A673 (cell line): ENCODE measurements at regions not wholly inside any gene's neighbourhood (a gene's known extent, or its start where the extent isn't known, plus 50 kb on each side); places are given as distances from the start of the nearest gene placed in this dataset.

ENCODE experiments used
- BruUV-seq: library from RNA; stranded (reverse); fragments of 400-500 nt; replicated peaks from 2 replicates; lab custom pipeline; 2021; lab: Mats Ljungman, UMichigan
- CTCF ChIA-PET: fragments of 300-600 bp; sonication (Branson Sonifier 250); formaldehyde crosslinking; loops from one replicate; lab custom pipeline; 2022; ENCODE audit warnings: antibody characterized with exemption; lab: Charles Lee
- POLR2A ChIA-PET: fragments of 300-600 bp; sonication (Branson Sonifier 250); formaldehyde crosslinking; loops from one replicate; lab custom pipeline; 2022; ENCODE audit warnings: antibody characterized with exemption; ENCODE audit not compliant: low non-redundant PET; lab: Charles Lee
- DNase-seq: peaks from one replicate; pipeline ENCODE4 v3.0.0-alpha.2; 2015; ENCODE audit warnings: low spot score
- H3K27ac ChIP-seq: fragments of 200-600 bp; sonication (generic); 2 replicates; pipeline ENCODE4 v1.5.1; 2016; ENCODE audit warnings: mixed run types, low read depth, mild to moderate bottlenecking, mixed read lengths, antibody characterized with exemption, low read length; ENCODE audit not compliant: poor library complexity, severe bottlenecking
- H3K27me3 ChIP-seq: fragments of 200-600 bp; sonication (generic); replicated peaks from 2 replicates; pipeline ENCODE4 v1.6.1; 2017; ENCODE audit warnings: mixed run types, low read depth, mild to moderate bottlenecking, mixed read lengths, antibody characterized with exemption, low read length; ENCODE audit not compliant: insufficient read depth, poor library complexity
- H3K36me3 ChIP-seq: fragments of 200-600 bp; sonication (generic); 2 replicates; pipeline ENCODE4 v1.6.1; 2016; ENCODE audit warnings: mixed run types, mild to moderate bottlenecking, mixed read lengths, antibody characterized with exemption, low read length; ENCODE audit not compliant: insufficient read depth, poor library complexity, severe bottlenecking
- H3K4me1 ChIP-seq: fragments of 200-600 bp; sonication (generic); 2 replicates; pipeline ENCODE4 v1.6.1; 2017; ENCODE audit warnings: mixed run types, mild to moderate bottlenecking, mixed read lengths, antibody characterized with exemption, low read length; ENCODE audit not compliant: insufficient read depth, poor library complexity, severe bottlenecking
- H3K4me3 ChIP-seq: fragments of 200-600 bp; sonication (generic); 2 replicates; pipeline ENCODE4 v1.5.1; 2016; ENCODE audit warnings: low read depth, mixed run types, mild to moderate bottlenecking, mixed read lengths, low read length; ENCODE audit not compliant: poor library complexity, severe bottlenecking
- H3K9me3 ChIP-seq: fragments of 200-600 bp; sonication (generic); 2 replicates; pipeline ENCODE4 v1.6.1; 2016; ENCODE audit warnings: mixed run types, low read depth, mild to moderate bottlenecking, mixed read lengths, antibody characterized with exemption, low read length; ENCODE audit not compliant: poor library complexity, severe bottlenecking
- EZH2 ChIP-seq: fragments of 200-600 bp; sonication (generic); IDR thresholded peaks from 2 replicates; pipeline ENCODE4 v1.6.1; 2017; ENCODE audit warnings: borderline replicate concordance, low read depth, mild to moderate bottlenecking, mixed read lengths, antibody characterized with exemption, low read length; ENCODE audit not compliant: poor library complexity, severe bottlenecking
- intact Hi-C: fragments of 100-400 bp; cut with micrococcal nuclease; formaldehyde crosslinking; loops from one replicate; pipeline ENCODE4 v1.10.0; 2022; ENCODE audit not compliant: unreplicated experiment
- TF ChIP-seq, protein P1 (sequence below): fragments of 300-800, 200-600 bp; sonication (generic); conservative IDR thresholded peaks from 2 replicates; pipeline ENCODE4 v1.5.1; 2017; ENCODE audit warnings: low read depth, mild to moderate bottlenecking, antibody characterized with exemption, low read length, moderate library complexity, mixed read lengths

DNA sequence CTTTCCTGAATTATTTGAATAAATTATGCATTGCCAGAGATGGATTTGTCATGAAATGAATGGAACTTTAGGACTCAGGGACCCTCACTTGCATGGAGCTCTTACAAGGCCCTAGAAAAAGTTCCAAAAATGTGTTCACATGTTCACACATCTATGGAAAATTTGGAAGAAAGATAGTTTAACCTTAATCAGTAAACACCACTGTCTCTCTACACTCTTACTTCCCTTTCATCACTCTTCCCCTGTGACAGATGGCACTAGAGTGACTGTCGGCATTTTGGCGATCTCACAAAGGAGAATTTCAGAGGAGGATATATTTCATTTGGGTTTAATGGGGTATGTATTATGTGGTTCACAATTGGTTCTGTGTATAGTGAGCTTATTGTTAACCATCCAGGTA lies 600.8 kb downstream of the IGSF11 start:
- Histone ChIP-seq H3K27ac (no peak overlapping the region), H3K4me3 (no peak overlapping the region), H3K9me3 (no peaks in the 10 kb centered on the region), H3K4me1 (no peaks in the 10 kb centered on the region), H3K36me3 (no peaks in the 10 kb centered on the region), H3K27me3 (no peaks in the 10 kb centered on the region)
- TF ChIP-seq EZH2: no peak
- TF ChIP-seq, protein P1, sequence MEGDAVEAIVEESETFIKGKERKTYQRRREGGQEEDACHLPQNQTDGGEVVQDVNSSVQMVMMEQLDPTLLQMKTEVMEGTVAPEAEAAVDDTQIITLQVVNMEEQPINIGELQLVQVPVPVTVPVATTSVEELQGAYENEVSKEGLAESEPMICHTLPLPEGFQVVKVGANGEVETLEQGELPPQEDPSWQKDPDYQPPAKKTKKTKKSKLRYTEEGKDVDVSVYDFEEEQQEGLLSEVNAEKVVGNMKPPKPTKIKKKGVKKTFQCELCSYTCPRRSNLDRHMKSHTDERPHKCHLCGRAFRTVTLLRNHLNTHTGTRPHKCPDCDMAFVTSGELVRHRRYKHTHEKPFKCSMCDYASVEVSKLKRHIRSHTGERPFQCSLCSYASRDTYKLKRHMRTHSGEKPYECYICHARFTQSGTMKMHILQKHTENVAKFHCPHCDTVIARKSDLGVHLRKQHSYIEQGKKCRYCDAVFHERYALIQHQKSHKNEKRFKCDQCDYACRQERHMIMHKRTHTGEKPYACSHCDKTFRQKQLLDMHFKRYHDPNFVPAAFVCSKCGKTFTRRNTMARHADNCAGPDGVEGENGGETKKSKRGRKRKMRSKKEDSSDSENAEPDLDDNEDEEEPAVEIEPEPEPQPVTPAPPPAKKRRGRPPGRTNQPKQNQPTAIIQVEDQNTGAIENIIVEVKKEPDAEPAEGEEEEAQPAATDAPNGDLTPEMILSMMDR: no peak
- ChIA-PET POLR2A (no interaction called here), CTCF (no interaction called here)
- intact Hi-C loops: no loop called here
- no peak for DNase-seq
- no TSS peak for BruUV-seq

DNA sequence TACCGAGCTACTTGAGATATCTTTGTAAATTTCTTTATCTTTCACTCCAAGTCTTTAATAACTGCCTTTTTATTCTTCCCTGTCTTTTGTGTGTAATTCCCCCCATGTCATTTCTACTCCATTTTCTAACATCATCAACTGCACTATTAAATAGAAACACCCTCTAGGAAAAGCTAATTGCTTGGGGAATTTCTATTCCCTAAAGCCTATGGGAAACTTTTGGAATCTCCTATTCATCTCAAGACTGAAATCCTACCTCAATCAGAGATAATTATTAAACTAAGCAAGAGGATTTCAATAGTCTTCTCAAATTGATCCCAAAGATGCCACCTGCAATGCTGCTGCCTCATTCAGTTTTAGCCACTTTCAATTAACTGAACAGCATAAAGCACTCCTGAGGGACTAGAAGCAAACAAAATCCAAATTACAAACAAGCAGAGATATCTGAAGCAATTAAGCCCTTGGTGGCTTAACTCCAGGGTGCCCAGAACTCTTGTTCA lies 598.7 kb downstream of the IGSF11 start:
- Histone ChIP-seq H3K27me3 (no peaks in the 10 kb centered on the region), H3K4me1 (no peaks in the 10 kb centered on the region), H3K36me3 (no peaks in the 10 kb centered on the region), H3K9me3 (no peaks in the 10 kb centered on the region), H3K4me3 (no peak overlapping the region), H3K27ac (no peak overlapping the region)
- intact Hi-C loops: no loop called here
- DNase-seq: no peak
- BruUV-seq: no TSS peak
- ChIA-PET CTCF (no interaction called here), POLR2A (no interaction called here)
- TF ChIP-seq, protein P1: no peak
- no peak for TF ChIP-seq EZH2

DNA sequence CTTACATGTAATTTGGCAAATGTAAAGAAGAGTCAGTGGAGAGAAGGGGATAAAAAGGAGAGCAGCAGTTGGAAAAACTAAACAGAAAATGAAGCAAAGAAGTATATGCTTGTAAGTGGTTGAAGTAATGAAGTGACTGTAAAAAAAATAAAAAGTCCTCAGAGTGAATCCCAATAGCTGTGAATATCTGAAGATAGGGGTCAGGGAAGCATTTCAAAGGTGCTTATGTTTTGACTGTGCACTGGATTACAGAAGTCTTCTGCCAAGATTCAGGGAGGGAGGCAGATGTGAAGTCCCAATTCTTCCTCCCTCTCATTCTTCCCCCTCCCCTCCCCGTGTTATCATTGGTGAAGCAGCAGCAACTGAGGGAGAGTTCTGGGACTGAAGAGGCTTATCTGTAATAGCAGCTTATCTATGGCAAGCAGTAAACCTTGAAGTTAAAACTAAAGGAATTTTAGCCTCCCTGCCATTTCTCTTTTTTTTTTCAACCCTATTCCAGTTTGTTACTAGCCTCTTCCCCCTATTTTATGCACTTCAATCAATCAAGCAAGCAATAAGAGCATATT lies 597.9 kb downstream of the IGSF11 start:
- ChIA-PET CTCF (no interaction called here), POLR2A (no interaction called here)
- no peaks in the 10 kb centered on the region for H3K9me3 ChIP-seq
- BruUV-seq: no TSS peak
- no peaks in the 10 kb centered on the region for H3K36me3 ChIP-seq
- no peak overlapping the region for H3K27ac ChIP-seq
- TF ChIP-seq, protein P1: no peak
- TF ChIP-seq EZH2: no peak
- no peak overlapping the region for H3K4me3 ChIP-seq
- intact Hi-C loops: no loop called here
- H3K4me1 ChIP-seq: no peaks in the 10 kb centered on the region
- no peak for DNase-seq
- no peaks in the 10 kb centered on the region for H3K27me3 ChIP-seq
